Cortex of kidney (tissue), 1 donor: ENCODE measurements at regions not wholly inside any gene's neighbourhood (a gene's known extent, or its start where the extent isn't known, plus 50 kb on each side); places are given as distances from the start of the nearest gene placed in this dataset.

Experiments
- DNase-seq: peaks from one replicate; lab custom pipeline; 2025; lab: John Stamatoyannopoulos, UW

- DNase-seq = no peak
These were observed 96.0 kb upstream of the TMTC1 start for GRCh38 chr12:29879606-29880308.

- no peak for DNase-seq
These were observed 86.2 kb upstream of the TMTC1 start for GRCh38 chr12:29869946-29870345.

- no peak for DNase-seq
These were observed 84.1 kb upstream of the TMTC1 start for GRCh38 chr12:29867823-29868222.

DNA sequence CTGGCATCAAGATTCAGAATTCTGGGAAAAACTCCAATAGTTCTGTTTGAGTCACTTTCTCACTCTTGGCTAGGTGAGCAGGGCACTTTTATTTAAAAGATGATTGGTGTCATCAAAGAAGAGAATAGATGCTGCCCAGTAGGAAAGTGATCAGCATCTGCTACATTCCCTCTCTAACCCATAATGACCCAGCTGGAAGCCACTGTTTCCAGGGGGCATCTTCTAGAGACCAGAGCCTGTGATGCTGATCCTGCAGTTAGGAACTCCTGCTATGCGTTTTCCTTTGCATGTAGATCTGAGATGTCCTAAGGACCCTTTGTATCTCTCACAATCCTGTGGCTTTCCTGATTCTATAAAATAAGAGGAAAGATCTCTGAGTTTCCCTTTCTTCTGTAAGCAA lies 79.9 kb upstream of the TMTC1 start:
- DNase-seq = no peak

DNA sequence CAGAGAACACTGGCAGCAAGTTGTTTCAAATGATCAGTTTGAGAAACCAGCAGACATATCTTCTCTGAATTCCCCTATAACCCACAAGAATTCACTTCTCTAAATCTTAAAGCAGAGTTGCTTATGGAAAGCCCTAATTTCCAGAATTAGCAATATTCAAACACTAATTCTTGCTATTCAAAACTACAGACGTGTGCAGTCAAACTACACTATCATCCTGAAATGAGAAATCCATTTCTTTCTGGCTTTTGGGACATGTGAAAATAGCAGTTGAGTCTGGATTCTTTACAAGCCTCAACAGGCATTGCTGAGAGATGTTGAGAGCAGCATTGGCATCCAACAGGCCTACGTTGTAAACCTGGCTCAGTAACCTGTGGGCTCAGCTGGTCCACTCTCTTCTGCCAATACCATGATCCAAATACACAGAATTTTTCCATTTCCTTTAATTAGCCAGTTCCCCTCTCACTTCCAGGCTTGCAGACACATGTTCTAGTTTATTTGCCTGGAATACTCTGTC lies 74.6 kb upstream of the TMTC1 start:
- no peak for DNase-seq

- no peak for DNase-seq
These were observed 63.5 kb upstream of the TMTC1 start for GRCh38 chr12:29847246-29847645.

GRCh38 chr12:29844667-29845066 lies 60.9 kb upstream of the TMTC1 start:
- no peak for DNase-seq

DNA sequence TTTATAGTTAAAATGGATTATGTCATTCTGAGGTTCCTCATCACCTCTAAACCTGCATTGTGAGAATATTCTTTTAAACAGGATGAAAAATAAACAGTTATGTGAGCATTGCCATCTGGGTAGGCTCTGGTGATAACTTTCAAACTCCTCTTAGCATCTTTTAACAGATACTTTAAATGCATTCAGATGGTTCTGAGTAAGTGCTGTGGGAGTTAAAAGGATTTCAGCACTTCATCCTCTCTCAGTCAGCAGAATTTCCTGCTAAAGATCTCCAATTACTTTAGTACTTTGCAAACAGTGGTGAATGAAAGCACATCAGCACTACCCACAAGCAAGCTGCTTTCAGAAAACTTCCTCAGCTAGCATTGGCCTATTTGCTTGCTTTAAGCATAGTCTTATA lies 59.3 kb upstream of the TMTC1 start:
- DNase-seq = no peak

DNA sequence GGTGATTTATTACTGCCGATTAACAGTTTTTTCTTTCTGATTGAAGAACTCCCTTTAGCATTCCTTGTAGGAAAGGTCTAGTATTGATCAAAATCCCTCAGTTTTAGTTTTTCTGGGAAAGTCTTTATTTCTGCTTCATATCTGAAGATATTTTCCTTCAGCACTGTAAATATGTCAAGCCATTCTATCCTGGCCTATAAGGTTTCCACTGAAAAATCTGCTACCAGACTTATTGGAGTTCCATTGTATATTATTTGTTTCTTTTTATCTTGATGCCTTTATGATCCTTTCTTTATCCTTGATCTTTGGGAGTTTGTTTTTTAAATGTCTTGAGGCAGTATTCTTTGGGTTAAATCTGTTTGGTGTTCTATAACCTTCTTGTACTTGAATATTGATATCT lies 55.0 kb upstream of the TMTC1 start:
- DNase-seq = no peak
